NCI-H748 treated with DMSO at 0.1 percent for 48 hours (cell line): ENCODE measurements at regions not wholly inside any gene's neighbourhood (a gene's known extent, or its start where the extent isn't known, plus 50 kb on each side); places are given as distances from the start of the nearest gene placed in this dataset.

ENCODE experiments used
- DNase-seq: peaks from one replicate; lab custom pipeline; 2025; lab: John Stamatoyannopoulos, UW

DNA sequence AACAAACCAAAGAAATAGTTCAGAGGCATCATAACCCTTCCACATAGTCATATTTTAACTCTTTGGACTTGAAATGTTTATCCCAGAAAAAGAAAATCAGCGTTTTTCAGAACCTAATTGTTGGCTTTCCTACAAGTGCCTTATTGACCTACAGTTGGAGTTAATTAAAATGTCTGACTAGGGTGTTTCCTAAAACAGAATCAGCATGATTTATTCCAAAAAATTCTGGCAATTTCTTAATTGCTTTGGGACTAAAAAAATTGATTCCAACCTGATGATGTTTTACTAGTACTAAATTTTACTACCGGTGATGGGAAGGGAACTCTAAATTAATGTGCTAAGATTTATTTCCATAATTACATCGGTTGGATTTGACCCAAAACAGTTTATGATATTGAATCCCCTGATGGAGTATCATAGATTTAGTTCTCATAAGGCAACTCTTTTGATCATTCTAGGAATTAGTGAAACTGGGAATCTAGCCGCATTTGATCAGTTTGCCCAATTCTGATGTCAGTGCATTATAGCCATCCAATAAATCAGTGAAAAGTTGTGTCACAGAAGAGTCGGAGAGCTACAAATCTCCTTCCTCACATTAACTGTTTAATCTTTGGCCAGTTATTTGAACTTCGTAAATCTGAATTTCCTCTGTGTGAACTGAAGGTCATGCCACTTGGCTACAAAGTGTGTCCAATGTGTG lies 134.3 kb upstream of the DSEL start:
- DNase-seq, result no peak

DNA sequence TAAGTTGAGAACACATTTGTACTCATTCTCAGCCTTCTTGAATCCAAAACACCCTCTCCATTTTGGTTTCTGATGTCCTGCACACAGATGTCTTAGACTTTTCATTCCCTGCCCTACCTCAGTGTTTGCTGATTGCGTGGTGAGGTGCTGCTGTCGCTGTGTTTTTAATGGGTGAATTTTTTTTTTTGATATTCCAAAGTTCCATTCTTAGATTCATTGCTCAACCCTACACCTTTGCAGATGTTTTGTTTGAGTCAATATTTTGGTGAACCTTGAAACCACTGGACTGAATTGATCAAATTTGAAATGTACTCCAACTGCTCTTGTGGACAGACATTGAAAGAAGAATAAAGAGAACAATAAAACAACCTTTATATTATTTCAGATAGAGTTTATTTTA lies 130.4 kb upstream of the DSEL start:
- DNase-seq, result no peak

DNA sequence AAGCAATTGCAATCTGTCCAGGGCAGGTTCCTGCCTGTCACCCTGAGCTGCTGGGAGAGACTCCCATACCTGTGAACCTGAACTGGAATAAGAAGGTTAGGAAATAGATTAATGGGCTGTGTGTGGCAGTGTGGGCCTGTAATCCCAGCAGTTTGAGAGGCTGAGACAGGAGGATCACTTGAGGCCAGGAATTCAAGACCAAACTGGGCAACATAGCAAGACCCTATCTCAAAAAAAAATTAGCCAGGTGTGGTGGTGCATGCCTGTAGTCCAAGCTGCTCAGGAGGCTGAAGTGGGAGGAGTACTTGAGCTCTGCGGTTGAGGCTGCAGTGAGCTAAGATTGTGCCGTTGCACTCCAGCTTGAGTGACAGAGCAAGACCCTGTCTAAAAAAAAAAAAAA lies 127.7 kb upstream of the DSEL start:
- DNase-seq, result no peak

DNA sequence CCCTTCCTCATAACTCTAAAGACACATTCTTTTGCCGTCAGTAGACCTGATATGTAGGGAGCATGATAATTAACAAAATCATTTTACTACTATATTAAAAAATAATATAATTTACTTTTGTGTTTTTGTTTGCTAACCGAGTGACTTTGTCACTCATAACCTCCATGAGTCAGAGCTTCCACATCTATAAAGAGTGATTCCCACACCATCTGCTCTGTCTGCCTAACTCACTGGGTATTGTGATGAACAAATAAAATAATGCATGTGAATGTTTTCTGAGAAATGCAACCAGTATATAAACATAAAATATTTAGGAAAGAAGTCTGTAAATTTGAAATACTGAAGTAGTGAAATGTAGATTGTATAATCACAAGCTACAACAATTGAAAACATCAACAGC lies 123.4 kb upstream of the DSEL start:
- DNase-seq, result no peak

DNA sequence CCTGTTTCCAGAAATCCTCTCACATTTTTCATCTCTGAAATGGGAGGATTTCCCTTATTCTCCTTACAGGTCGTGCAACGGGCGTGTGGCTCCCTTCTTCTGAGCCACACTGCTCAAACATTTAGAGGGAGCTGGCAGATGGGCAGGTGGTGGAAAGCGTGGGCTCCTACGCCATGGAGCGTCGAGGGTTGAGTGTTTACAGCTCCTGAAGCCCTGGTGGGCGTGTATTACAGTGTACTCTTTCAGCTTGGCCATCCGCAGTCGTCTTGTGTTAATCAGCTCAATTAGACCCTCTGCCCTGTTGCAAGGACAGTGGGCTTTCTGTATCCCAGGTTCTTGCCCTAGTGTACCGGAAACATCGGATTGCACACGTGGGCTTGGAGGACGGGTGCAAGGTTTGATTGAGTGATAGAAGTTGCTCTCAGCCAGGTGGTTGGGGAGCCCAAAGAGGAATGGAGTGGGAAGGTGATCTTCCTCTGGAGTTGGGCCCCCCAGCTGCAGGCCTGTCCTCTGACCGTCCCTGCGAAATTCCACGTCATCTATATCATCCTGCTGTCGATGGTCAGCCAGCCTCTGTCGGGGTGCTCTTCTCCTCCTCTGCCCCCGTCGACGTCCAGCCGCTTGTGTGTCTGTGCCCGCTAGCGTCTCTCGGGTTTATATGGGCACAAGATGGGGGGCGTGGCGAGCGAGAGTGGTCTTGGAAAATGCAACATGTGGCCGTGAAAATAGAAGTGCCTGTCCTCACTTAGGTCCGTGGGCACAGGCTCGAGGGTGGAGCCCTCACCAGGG lies 120.3 kb upstream of the DSEL start:
- DNase-seq, result no peak

DNA sequence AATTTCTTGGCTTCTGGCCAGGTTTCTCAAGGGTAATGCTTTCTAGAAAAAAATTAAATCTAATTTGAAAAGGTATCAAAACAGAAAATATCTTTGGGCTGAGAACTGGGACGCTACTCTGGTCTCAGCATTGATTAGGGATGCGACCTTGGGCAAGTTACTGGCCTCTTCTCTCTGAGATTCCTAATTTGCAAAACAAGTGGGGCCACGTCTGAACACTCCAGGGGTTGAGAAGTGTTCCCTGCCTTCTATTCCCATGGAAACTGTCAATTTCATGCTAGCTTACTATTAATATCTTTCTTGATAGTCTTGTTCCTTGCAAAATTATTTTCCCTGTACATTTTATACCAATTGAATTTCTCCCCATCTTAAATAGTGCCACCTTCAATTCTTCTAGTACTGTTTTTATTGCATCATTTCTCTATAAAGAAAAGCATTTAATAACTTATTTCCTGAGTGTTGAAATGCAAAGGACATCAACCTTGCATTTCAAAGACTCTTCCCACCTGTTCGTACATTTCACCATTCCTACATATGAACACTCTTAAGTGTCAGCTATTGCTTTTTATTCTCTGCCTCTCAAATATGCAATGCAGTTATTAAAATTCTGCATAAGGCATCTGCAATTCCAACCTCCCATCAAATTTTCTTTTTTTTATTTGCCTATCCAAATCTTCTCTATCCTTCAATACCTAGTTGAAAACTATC lies 118.3 kb upstream of the DSEL start:
- DNase-seq, result no peak

DNA sequence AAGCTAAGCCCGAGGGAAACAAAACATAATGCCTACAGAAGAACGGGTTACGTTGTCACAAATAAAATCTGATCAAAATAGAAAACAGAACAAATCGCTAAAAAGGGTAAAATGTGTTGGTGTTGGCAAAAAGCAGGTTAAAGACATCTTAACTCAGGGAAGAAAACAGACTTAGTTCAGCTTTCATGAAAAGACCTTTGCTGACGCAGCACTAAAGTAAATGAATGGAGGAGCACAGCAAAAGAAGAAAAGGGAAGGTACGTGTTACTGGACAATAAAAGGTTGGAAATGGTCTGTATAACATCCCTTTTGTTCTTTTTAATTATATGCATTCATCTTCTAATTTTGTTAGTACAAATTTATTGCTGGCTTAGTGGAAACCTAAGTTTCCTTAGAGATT lies 117.4 kb upstream of the DSEL start:
- no peak for DNase-seq

DNA sequence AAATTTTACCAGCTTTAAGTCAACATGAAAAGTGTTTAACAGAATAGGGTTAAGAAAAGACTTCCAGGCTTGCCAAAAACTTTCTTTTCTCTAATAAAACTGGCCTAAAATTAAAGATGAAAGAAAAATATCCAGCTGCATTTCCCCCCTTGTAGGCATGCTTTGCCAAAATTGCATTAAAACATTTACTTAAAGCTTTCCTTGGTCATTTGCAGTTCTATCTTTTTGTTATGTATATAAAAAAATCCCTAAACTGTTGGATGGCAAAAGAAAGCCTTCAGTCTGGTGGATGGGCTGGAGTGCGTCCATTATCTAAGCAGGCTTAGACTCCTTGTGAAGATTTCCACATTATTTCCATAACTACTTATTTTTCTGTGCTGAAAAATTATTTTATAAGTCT lies 105.4 kb upstream of the DSEL start:
- DNase-seq, result no peak

DNA sequence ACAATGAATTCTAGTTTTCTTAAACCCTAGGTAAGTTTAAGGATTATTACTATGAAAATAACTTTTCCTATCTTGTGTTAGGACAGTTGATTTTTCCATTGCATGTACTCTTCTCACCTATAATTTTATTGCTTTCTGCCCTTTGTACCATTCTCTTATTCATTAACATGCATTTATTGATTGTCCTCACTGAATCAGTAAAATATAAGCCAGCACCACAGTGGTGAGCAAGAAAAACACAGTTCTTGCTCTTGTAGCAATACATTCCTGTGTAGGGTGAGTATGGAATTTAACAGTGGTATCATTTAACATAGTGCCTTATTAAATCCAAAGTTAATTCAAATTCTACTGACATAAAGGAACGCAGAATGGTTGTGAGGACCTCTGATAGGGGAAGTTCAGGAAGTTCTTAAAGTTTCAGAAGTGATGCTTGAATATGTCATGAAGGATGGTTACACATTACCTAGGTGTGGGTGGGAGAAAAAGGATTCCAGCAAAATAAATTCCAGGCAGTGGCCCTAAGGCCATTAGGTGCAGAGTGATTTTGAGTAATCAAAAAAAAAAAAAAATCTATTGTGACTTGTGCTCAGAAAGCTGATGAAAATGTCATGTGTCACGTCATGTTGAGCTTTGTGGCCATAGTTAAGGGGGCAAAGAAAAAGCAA lies 104.7 kb upstream of the DSEL start:
- DNase-seq, result no peak

DNA sequence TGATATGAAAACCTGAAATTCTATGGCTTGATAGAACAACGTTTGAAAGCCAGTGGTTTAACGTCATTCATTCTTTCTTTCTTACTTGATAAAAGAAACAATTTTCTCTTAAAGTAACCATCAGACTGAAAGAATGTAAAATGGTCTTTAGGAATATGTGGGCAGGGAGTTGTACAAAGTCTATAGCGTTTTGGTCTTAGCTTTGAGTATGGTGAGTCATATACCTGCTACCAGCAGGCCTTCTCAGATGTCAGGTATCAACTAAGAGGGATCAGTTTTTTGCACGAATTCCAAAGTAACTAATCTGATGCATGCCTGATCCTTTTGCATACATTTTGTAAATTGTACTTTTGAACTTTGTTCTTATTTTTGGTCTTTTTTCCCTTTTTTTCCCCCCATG lies 101.5 kb upstream of the DSEL start:
- DNase-seq, result no peak

DNA sequence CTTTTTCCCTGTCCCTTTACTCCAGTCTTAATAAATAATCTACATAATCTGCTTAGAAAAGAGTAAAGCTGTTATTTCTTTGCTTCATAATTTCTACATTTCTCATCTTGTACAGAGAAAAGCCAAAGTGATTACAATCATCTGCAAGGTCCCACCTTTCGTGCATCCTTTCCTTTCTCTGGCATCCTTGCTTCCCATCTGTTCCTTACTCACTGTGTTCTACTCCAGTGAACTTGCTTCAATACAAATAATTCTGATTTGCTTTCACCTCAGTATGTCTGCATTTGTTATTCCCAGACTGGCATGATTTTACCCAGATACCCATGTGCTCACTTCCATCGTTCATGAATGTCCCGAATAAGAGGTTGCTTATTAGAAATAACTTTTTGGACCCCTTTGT lies 99.4 kb upstream of the DSEL start:
- no peak for DNase-seq

DNA sequence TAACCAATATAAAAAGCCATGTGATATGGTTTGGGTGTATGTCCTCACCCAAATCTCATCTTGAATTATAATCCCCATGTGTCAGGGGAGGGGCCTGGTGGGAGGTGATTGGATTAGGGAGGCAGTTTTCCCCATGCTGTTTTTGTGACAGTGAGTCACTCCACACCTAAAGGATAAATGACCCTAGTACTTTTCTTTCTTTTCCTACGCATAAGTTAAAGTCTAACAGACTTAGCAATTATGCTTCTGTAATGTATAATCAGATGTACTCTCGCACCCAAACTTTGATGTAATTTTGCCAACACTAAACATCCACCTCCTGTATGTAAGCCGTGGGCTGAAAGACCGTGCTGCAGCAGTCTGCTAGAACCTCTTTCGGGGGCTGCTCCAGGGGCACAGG lies 97.2 kb upstream of the DSEL start:
- no peak for DNase-seq

DNA sequence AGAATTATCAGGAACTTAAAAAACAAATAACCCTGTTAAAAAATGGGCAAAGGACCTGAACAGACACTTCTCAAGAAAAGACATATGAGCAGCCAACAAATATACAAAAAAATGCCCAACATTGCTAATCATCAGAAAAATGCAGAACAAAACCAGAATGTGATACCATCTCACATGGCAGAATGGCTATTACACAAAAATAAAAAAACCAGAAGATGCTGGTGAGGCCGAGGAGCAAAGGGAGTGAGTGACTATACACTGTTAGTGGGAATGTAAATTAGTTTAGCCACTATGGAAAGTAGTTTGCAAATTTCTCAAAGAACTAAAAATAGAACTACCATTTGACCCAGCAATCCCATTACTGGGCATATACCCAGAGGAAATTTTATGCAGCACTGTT lies 95.8 kb upstream of the DSEL start:
- DNase-seq, result no peak

DNA sequence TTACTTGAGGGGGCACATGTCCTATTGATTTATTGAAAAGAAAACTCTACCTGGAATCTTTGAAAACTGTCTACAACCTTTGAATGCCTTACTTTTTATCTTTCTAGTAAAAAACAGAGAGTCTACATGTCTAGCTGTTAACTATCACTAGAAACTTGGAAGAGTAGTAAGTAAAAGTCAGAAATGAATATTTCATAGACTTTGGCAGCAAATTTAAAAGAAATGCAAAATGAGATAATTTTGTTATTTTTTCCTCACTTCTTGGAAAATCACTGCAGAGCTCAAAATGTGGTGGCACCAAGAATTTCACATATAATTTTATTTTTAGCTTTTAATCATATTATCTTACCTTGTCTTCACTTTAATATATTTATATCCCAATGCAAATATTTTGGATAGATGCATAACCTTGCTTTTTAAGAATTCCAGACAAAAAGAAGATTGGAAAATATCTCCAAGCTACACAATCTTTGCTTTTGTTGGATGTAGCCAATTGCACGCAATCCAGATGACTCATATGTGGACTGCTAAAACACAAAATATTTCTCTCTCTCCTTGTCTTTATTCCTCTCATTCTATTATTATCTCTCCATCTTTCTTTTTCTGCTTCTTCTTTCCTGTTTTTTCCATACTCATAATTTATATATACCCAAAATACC lies 92.2 kb upstream of the DSEL start:
- no peak for DNase-seq

DNA sequence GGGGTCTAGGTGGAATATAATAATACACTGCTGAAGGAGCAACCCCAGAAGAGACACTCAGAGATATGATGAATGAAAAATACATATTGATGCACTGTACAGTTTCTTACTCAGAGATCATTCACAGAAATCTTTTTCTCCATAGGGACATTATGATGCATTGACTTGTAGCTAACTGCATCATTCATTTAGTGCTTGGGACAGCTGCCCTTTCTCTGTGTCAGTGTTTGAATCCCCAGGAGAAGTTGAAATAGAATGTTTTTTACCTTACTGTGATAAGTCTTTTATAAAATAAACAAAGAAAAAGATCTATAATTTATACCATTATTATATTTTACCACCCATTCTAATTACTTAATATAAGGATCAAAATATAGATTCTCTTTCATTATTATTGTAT lies 91.7 kb upstream of the DSEL start:
- no peak for DNase-seq

DNA sequence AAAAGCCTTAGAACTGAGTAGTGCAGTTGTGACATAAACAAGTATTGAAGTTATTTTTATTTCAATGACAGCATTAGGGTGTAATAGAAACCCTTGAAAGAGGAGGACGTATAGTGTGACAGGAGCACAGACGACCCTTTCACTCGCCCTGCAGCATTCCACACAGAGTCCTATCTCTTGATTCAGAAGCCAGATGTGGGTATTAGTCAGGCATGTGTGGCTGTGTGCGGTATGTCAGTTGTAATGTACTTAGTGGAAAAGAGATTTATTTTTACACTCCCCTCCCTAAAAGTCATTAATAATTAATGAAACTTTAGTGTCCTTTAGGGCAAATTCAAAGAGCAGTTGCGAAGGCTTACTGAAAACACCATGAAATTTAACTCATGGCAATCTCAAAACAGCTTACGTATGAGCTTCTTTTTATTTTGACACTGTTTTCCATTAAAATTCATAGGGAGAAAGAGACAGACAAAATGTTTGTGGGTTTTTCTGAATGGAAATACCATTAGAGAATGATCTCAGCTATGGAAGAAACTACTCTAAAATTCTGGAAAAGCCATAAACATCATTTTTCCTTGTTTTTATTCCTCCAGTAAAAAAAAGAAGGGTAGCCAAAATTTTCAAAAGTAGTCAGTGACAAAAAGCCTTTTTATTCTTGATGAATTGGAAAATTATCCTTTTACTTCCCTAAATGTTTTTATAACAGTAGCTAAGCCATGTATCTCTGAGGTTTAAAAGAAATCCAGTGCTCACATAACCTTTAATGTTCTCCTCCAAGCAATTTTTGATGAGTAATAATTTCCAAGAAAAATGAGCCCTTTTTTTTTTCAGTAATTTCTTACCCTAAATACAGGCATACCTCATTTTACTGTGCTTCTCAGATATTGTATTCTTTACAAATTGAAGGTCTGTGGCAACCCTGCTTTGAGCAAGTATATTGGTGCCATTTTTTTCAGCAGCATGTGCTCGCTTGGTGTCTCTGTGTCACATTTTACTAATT lies 84.0 kb upstream of the DSEL start:
- no peak for DNase-seq

DNA sequence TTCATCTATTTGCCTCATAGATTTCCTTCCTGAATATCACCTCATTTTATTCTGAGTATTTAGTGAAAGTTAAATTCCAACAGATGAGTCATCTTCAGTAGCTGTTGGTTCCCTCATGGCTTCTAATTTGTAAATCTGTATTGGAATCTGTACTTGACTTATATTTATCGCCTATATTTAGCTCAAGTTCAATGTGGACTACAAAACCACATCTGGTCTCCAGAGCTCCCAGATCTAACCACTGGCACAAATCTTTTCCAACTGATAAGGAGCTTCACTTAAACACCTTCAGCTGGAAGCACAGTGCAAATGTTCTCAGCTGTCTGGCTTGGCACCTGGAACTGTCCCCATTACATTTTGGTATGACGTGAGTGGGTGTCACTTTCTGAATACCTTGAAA lies 82.8 kb upstream of the DSEL start:
- no peak for DNase-seq

DNA sequence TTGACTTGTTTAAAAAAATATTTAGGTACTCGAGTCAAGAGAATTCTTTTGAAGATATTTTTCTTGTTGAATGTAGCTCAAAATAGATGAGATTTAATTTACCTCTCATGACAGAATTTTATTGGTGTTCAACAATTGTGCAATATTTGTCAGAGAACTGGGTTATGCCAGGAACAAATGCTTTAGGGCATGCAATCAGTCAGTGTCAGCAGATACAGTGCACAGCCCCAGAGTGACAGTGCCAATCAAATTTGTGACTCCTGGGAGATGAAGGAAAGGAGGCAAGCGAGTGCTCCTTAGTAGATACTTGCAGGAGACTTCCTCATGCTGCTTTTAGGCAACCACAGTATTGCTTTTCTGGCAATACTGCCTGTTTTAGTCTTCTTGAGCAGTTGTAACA lies 81.2 kb upstream of the DSEL start:
- no peak for DNase-seq

DNA sequence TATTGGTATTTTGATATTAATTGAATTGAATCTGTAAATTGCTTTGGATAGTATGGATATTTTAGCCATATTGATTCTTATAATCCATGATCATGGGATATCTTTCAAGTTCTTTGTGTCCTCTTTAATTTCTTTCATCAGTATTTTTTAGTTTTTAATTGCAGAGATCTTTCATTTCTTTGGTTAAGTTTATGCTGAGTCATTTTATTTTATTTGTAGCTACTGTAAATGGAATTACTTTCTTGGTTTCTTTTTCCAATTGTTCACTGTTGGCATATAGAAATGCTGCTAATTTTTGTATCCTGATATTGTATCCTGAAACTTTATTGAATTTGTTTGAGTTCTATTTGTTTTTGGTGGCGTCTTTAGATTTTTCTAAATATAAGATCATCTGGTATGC lies 79.5 kb upstream of the DSEL start:
- no peak for DNase-seq

DNA sequence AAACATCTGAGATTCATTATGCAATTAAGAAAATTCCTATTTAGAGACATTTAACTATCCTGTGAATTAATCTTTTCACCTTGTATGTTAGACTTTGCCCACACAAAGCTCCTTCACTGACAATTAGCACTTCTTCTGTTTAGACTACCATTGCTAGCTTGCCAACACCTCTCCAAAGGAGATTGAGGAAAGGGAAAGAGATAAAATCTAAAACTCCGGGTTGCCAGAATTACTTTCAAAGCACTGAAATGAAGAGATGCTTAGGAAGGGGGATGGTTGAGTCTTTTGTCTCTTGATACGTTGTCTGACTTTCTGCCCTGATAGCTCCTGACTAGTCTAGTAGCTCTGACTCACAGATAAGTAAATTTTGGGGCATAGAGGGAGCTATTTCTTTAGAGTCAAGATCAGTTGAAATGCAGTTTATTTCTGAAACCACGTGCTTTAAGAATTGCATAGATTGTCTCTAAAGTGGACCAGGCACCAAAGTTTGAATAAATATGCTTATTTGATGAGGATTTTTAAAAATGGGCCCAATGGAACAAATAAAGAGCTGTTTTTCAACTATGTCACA lies 74.1 kb upstream of the DSEL start:
- DNase-seq, result no peak

DNA sequence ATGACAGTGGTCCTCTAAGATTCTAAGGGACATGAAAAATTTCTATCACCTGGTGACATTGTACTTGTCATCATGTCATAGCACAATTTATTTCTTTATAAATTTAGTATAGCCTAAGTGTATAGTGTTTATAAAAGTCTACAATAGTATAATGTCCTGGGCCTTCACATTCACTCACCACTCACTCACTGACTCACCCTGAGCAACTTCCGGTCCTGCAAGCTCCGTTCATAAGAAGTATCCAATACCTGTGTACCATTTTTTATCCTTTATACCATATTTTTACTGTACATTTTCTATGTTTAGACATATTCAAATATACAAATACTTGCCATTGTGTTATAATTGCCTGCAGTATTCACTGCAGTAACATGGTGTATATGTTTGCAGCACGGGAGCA lies 72.8 kb upstream of the DSEL start:
- no peak for DNase-seq
